Activated T-helper 17 cell treated with anti-CD3 and anti-CD28 coated beads, Interleukin-2, amount 50 U/mL, for 72 hours (primary cell): ENCODE measurements at regions not wholly inside any gene's neighbourhood (a gene's known extent, or its start where the extent isn't known, plus 50 kb on each side); places are given as distances from the start of the nearest gene placed in this dataset.
"Not testable (repeated sequence)": the region's sequence is repeated elsewhere in the genome, so short reads cannot be mapped to it uniquely, and the experiment has no call there.

Source experiments
- ATAC-seq: fragments of 150-1000 bp; cut with Tn5 transposase; replicated peaks from 2 replicates; pipeline ENCODE4 v1.10.0; 2021; ENCODE audit warnings: mild to moderate bottlenecking, moderate library complexity
- H3K27ac Mint-ChIP-seq: one replicate; pipeline ENCODE4 v1.8.0; 2022; ENCODE audit warnings: mixed read lengths
- H3K27me3 Mint-ChIP-seq: one replicate; pipeline ENCODE4 v1.8.0; 2022; ENCODE audit warnings: mixed read lengths
- H3K36me3 Mint-ChIP-seq: one replicate; pipeline ENCODE4 v1.8.0; 2022; ENCODE audit warnings: low read depth, mild to moderate bottlenecking, mixed read lengths
- H3K4me1 Mint-ChIP-seq: one replicate; pipeline ENCODE4 v1.8.0; 2022; ENCODE audit warnings: mixed read lengths
- H3K4me3 Mint-ChIP-seq: one replicate; pipeline ENCODE4 v1.8.0; 2022; ENCODE audit warnings: mild to moderate bottlenecking, mixed read lengths
- H3K9me3 Mint-ChIP-seq: one replicate; pipeline ENCODE4 v1.8.0; 2022; ENCODE audit warnings: mixed read lengths

DNA sequence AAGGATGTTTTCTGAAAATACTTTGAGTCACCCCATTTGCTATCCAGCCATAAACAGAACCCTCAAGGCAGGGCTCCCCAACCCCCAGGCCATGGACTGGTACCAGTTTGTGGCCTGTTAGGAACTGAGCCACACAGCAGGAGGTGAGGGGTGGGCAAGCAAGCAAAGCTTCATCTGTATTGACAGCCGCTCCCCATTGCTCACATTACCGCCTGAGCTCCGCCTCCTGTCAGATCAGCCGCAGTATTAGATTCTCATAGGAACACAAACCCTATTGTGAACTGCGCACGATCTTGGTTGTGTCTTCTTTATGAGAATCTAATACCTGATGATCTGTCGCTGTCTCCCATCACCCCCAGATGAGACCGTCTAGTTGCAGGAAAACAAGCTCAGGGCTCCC, 543.8 kb downstream of the CBLN4 start:
- H3K27me3 Mint-ChIP-seq, result no peaks in the 10 kb centered on the region

GRCh38 chr20:55456316-55456940, 548.9 kb downstream of the CBLN4 start:
- no peaks in the 10 kb centered on the region for H3K36me3 Mint-ChIP-seq
- no peak overlapping the region for H3K27ac Mint-ChIP-seq
- H3K9me3 Mint-ChIP-seq, result peaks cover 8% of the 10 kb centered on the region
- no peak overlapping the region for H3K4me3 Mint-ChIP-seq
- no peaks in the 10 kb centered on the region for H3K27me3 Mint-ChIP-seq
- H3K4me1 Mint-ChIP-seq, result no peaks in the 10 kb centered on the region
- no peak for ATAC-seq

More for the DNA sequence above, 543.8 kb downstream of the CBLN4 start:
- H3K36me3 Mint-ChIP-seq, result no peaks in the 10 kb centered on the region
- H3K27ac Mint-ChIP-seq, result no peak overlapping the region
- H3K4me3 Mint-ChIP-seq, result no peak overlapping the region
- no peak for ATAC-seq
- H3K9me3 Mint-ChIP-seq, result no peaks in the 10 kb centered on the region
- H3K4me1 Mint-ChIP-seq, result no peaks in the 10 kb centered on the region

- no peak overlapping the region for H3K4me3 Mint-ChIP-seq
- H3K36me3 Mint-ChIP-seq, result no peaks in the 10 kb centered on the region
- no peaks in the 10 kb centered on the region for H3K27me3 Mint-ChIP-seq
- ATAC-seq, result no peak
- H3K9me3 Mint-ChIP-seq, result peaks cover 12% of the 10 kb centered on the region
- H3K4me1 Mint-ChIP-seq, result no peaks in the 10 kb centered on the region
- no peak overlapping the region for H3K27ac Mint-ChIP-seq
These were observed 556.2 kb downstream of the CBLN4 start for GRCh38 chr20:55449091-55449490.

DNA sequence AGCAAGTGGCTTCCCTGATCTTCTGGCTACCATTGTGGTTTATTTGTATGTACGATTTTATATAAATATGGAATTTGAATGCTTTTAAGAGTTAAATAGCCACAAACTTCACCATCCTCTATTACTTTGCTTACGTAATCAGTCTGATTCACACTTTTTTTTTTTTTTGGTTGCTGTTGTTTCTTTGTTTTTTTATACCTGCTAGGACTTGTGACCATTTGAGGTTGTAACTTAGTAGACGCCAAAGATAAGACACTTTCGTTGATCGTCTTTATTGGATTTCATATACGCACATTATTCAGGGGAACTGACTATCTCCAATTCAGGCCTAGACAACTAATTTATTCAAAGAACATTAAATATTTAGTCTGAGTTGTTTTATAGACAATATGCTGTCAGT, 559.0 kb downstream of the CBLN4 start:
- Mint-ChIP-seq H3K4me1 (no peaks in the 10 kb centered on the region), H3K9me3 (peaks cover 8% of the 10 kb centered on the region), H3K27me3 (no peaks in the 10 kb centered on the region), H3K4me3 (no peak overlapping the region), H3K27ac (no peak overlapping the region), H3K36me3 (no peaks in the 10 kb centered on the region)
- no peak for ATAC-seq

DNA sequence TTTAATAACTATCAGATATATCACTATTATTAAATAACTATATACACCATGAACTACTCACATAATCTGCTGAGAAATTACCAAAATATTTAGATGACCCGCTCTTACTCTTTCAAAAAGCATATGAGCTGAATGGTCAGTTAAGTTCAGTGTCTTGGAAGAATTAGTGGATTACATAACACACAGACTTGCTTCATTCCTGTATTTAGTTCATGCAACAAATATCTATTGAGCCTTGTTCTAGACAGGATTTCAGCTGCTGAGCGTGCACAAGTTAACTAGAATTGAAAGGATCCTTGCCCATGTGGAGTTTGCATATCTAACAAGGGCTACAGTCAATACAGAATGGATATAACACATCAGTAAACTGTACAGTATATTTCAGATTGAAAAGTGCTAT, 566.2 kb downstream of the CBLN4 start:
- ATAC-seq, result no peak
- Mint-ChIP-seq H3K9me3 (peaks cover 7% of the 10 kb centered on the region), H3K36me3 (no peaks in the 10 kb centered on the region), H3K4me1 (no peaks in the 10 kb centered on the region), H3K27ac (no peak overlapping the region), H3K27me3 (no peaks in the 10 kb centered on the region), H3K4me3 (no peak overlapping the region)

GRCh38 chr20:55437798-55438415, 567.4 kb downstream of the CBLN4 start:
- Mint-ChIP-seq H3K4me3 (no peak overlapping the region), H3K27me3 (no peaks in the 10 kb centered on the region), H3K27ac (no peak overlapping the region), H3K4me1 (no peaks in the 10 kb centered on the region), H3K36me3 (no peaks in the 10 kb centered on the region), H3K9me3 (peaks cover 7% of the 10 kb centered on the region)
- ATAC-seq, result no peak

- Mint-ChIP-seq H3K4me3 (no peak overlapping the region), H3K36me3 (no peaks in the 10 kb centered on the region), H3K9me3 (peaks cover 9% of the 10 kb centered on the region), H3K27me3 (no peaks in the 10 kb centered on the region), H3K27ac (no peak overlapping the region), H3K4me1 (no peaks in the 10 kb centered on the region)
- no peak for ATAC-seq
These were observed 580.4 kb downstream of the CBLN4 start for GRCh38 chr20:55424968-55425367.

DNA sequence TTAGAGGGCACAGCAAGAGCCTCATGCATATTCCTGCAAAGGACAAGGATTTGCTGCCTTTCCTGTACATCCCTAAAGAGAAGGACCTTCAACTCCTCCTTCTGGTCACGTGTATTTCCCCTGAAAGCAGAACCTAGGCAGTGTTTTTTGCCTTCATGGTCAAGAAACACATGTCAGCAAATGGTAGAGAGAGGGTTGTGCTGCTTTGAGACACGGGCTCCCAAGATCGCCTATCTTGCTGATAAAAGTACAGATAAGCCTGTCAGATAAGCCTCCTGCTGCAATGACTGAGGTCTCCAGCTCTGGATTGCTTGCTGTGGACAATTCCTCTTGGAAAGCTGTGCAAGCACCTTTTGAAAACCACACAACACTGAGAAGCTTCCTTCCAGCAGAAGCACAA, 580.8 kb downstream of the CBLN4 start:
- no peak overlapping the region for H3K4me3 Mint-ChIP-seq
- no peaks in the 10 kb centered on the region for H3K36me3 Mint-ChIP-seq
- no peak overlapping the region for H3K27ac Mint-ChIP-seq
- H3K9me3 Mint-ChIP-seq, result peaks cover 14% of the 10 kb centered on the region
- ATAC-seq, result no peak
- H3K27me3 Mint-ChIP-seq, result no peaks in the 10 kb centered on the region
- H3K4me1 Mint-ChIP-seq, result no peaks in the 10 kb centered on the region

DNA sequence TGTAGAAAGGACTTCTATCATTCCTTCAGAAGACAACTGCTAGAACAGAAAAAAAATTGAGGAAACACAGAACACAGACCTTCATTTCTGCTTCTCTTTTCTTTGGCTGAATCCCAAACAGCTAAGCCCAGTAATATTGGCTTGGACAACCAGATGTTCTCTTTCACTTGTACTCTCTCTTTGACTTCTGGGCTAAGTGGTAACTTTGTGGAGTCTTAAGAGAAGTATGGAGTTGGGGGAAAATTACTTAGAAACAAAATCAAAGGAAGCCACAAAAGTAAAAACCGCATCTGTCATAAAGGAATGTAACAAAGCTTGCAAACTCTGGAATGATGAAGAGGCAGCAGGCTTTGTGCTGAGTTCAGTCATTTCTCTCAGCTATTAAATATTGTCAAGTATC, 587.5 kb downstream of the CBLN4 start:
- Mint-ChIP-seq H3K4me3 (no peak overlapping the region), H3K9me3 (peaks cover 7% of the 10 kb centered on the region), H3K36me3 (no peaks in the 10 kb centered on the region), H3K27ac (no peak overlapping the region), H3K4me1 (no peaks in the 10 kb centered on the region), H3K27me3 (no peaks in the 10 kb centered on the region)
- no peak for ATAC-seq

DNA sequence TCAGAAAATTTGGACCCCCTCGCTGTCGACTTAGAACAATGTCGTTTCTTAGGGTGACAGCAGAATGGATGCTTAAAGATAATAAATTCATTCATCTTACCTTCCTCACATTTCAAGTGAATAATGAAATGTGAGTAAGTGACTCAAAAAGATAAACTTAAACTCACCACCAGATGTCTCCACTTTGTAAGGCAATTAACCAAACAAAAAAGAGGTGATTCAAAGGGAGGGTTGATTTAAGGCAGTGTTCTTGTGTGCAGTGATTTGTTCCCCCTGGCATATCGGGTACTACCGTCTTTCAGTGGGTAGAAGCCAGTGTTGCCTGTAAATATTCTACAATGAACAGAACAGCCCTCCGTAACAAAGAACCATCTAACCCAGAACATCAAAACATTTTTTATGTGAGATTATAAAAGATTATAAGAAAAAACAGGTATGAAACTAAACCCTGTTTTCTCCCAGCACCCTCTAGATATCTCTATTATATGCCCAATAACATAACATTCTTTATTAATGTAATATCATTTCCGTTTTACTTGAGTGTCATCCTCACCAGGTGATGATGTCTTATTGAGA, 589.7 kb downstream of the CBLN4 start:
- Mint-ChIP-seq H3K36me3 (no peaks in the 10 kb centered on the region), H3K4me1 (no peaks in the 10 kb centered on the region), H3K4me3 (no peak overlapping the region), H3K27me3 (no peaks in the 10 kb centered on the region), H3K27ac (no peak overlapping the region), H3K9me3 (peaks cover 12% of the 10 kb centered on the region)
- ATAC-seq, result no peak

GRCh38 chr20:55412508-55412907, 592.8 kb downstream of the CBLN4 start:
- not testable (repeated sequence) for H3K27ac Mint-ChIP-seq, H3K4me3 Mint-ChIP-seq, H3K4me1 Mint-ChIP-seq, ATAC-seq, H3K36me3 Mint-ChIP-seq, H3K9me3 Mint-ChIP-seq, H3K27me3 Mint-ChIP-seq

DNA sequence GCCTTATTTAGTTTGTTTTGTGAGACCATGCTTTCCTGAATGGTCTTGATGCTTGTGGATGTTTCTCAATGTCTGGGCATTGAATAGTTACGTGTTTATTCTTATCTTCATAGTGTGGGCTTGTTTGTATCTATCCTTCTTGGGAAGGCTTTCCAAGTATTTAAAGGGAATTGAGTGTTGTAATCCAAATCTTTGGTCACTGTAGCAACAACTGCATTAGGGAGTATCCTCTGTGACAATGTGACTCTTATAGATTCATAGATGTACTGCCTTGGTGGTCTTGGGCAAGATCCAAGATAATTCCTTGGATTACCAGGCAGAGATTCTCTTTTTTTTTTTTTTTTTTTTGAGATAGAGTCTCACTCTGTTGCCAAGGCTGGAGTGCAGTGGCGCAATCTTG, 598.4 kb downstream of the CBLN4 start:
- no peak overlapping the region for H3K4me3 Mint-ChIP-seq
- no peak overlapping the region for H3K27ac Mint-ChIP-seq
- no peaks in the 10 kb centered on the region for H3K27me3 Mint-ChIP-seq
- H3K9me3 Mint-ChIP-seq, result peaks cover 20% of the 10 kb centered on the region
- no peak for ATAC-seq
- H3K36me3 Mint-ChIP-seq, result no peaks in the 10 kb centered on the region
- no peaks in the 10 kb centered on the region for H3K4me1 Mint-ChIP-seq

DNA sequence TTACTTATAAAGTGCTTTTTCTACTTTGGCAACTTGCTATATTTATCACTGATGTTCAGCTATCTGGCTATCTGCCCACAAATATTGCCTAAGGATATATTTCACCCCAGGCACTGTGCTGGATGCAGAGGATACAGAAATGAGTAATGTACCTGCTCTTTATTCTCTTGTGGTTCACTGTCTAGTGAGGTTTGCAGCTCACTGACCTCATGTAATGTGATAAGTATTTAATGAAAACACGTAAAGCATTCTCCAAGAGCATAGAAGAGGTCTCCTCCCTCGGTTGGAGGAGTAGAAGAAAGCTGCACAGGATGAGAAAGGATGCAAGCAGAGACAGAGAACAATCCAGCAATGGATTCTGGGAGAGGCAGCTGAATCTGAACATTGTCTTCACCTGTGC, 610.7 kb downstream of the CBLN4 start:
- Mint-ChIP-seq H3K4me1 (no peaks in the 10 kb centered on the region), H3K4me3 (no peak overlapping the region), H3K36me3 (no peaks in the 10 kb centered on the region), H3K9me3 (peaks cover 35% of the 10 kb centered on the region), H3K27ac (no peak overlapping the region), H3K27me3 (no peaks in the 10 kb centered on the region)
- ATAC-seq, result no peak

GRCh38 chr20:55390791-55391190, 614.5 kb downstream of the CBLN4 start:
- H3K4me3 Mint-ChIP-seq, result no peak overlapping the region
- no peak overlapping the region for H3K27ac Mint-ChIP-seq
- ATAC-seq, result no peak

DNA sequence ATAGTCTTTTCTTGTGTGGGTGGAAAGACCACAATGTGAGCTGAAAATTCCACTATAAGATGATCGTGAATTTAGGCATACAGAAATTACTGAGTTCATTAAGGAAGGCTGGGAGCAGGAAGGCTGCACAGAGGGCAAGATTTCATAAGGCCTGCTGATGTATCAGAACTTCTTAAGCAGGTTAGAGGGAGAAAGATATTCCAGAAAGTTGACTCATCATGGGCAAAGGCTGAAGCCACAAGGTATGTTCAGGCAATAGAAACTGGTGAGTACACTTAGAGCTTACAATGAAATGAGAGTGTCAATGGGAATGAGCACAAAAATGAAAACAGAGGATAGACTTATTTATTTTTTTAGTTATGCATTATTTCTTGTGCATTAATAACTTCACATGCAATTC, 618.6 kb downstream of the CBLN4 start:
- no peak for ATAC-seq
- H3K4me1 Mint-ChIP-seq, result no peaks in the 10 kb centered on the region
- no peak overlapping the region for H3K27ac Mint-ChIP-seq
- no peak overlapping the region for H3K4me3 Mint-ChIP-seq
- no peaks in the 10 kb centered on the region for H3K36me3 Mint-ChIP-seq
- no peaks in the 10 kb centered on the region for H3K27me3 Mint-ChIP-seq
- peaks cover 21% of the 10 kb centered on the region for H3K9me3 Mint-ChIP-seq

More at GRCh38 chr20:55390791-55391190, 614.5 kb downstream of the CBLN4 start:
- H3K9me3 Mint-ChIP-seq, result peaks cover 26% of the 10 kb centered on the region
- no peaks in the 10 kb centered on the region for H3K27me3 Mint-ChIP-seq
- no peaks in the 10 kb centered on the region for H3K36me3 Mint-ChIP-seq
- no peaks in the 10 kb centered on the region for H3K4me1 Mint-ChIP-seq
